ENCODE measurements at regions not wholly inside any gene's neighbourhood (a gene's known extent, or its start where the extent isn't known, plus 50 kb on each side); places are given as distances from the start of the nearest gene placed in this dataset.

DNA sequence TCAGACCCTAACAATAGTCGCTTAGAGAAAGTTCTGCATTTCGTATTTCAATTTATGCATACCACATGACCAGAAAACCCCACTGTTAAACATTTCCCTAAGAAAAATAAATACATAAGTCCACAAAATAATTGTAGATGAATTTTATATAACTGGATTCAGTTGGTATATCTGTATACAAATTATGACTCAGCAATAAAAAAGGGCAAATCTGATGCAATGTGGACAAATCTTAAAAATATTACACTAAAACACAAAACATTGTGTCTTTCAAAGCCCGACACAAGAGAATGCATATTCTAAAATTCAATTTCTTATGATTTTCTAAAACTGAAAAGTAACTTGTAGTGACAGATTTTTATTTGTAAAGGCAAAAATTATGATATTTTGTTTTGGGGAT lies 1005.0 kb downstream of the EFNB2 start:
- no peaks in the 10 kb centered on the region for H3K4me1 ChIP-seq
- no peaks in the 10 kb centered on the region for H3K27me3 ChIP-seq (ENCODE audit: low read depth)
- TF ChIP-seq CTCF (IDR thresholded peaks at IDR 0.05; ENCODE audit: borderline replicate concordance), result no peak
- H3K27ac ChIP-seq (replicated peaks), result no peak overlapping the region
- no peaks in the 10 kb centered on the region for H3K36me3 ChIP-seq
- DNase-seq, result no peak
- intact Hi-C loops (cut with micrococcal nuclease), result no loop called here
- no peak overlapping the region for H3K4me3 ChIP-seq
- no peaks in the 10 kb centered on the region for H3K9me3 ChIP-seq (replicated peaks)

- Histone ChIP-seq H3K4me1 (no peaks in the 10 kb centered on the region), H3K27ac (replicated peaks) (no peak overlapping the region), H3K9me3 (replicated peaks) (no peaks in the 10 kb centered on the region), H3K36me3 (no peaks in the 10 kb centered on the region), H3K27me3 (ENCODE audit: low read depth) (no peaks in the 10 kb centered on the region), H3K4me3 (no peak overlapping the region)
- intact Hi-C loops (cut with micrococcal nuclease), result no loop called here
- DNase-seq, result no peak
- TF ChIP-seq CTCF (IDR thresholded peaks at IDR 0.05; ENCODE audit: borderline replicate concordance), result no peak
Measured at GRCh38 chr13:105527127-105527526, 1008.3 kb downstream of the EFNB2 start.

- no peak for DNase-seq
- Histone ChIP-seq H3K27ac (replicated peaks) (no peak overlapping the region), H3K9me3 (replicated peaks) (peaks cover 5% of the 10 kb centered on the region), H3K4me1 (no peaks in the 10 kb centered on the region), H3K36me3 (no peaks in the 10 kb centered on the region), H3K4me3 (no peak overlapping the region), H3K27me3 (ENCODE audit: low read depth) (no peaks in the 10 kb centered on the region)
- intact Hi-C loops (cut with micrococcal nuclease), result no loop called here
- TF ChIP-seq CTCF (IDR thresholded peaks at IDR 0.05; ENCODE audit: borderline replicate concordance), result no peak
Measured at GRCh38 chr13:105519771-105520170, 1015.7 kb downstream of the EFNB2 start.

DNA sequence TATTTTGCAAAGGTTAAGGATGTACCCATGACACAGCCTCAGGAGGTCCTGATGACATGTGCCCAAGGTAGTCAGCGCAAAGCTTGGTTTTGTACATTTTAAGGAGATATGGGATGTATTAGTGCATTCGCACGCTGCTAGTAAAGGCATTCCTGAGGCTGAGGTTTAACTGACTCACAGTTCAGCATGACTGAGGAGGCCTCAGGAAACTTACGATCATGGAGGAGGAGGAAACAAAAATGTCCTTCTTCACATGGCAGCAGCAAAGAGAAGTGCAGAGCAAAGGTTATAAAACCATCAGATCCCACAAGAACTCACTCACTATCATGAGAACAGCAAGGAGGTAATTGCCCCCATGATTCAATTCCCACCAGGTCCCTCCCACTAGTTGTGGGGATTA lies 1017.4 kb downstream of the EFNB2 start:
- Histone ChIP-seq H3K4me1 (no peaks in the 10 kb centered on the region), H3K9me3 (replicated peaks) (peaks cover 5% of the 10 kb centered on the region), H3K4me3 (no peak overlapping the region), H3K36me3 (no peaks in the 10 kb centered on the region), H3K27ac (replicated peaks) (no peak overlapping the region), H3K27me3 (ENCODE audit: low read depth) (no peaks in the 10 kb centered on the region)
- intact Hi-C loops (cut with micrococcal nuclease), result no loop called here
- no peak for TF ChIP-seq CTCF (IDR thresholded peaks at IDR 0.05; ENCODE audit: borderline replicate concordance)
- DNase-seq, result no peak

GRCh38 chr13:105514401-105514800 lies 1021.1 kb downstream of the EFNB2 start:
- Histone ChIP-seq H3K4me1 (no peaks in the 10 kb centered on the region), H3K36me3 (no peaks in the 10 kb centered on the region), H3K4me3 (no peak overlapping the region), H3K27ac (replicated peaks) (no peak overlapping the region), H3K27me3 (ENCODE audit: low read depth) (no peaks in the 10 kb centered on the region), H3K9me3 (replicated peaks) (peaks cover 5% of the 10 kb centered on the region)
- TF ChIP-seq CTCF (IDR thresholded peaks at IDR 0.05; ENCODE audit: borderline replicate concordance), result no peak
- no peak for DNase-seq
- intact Hi-C loops (cut with micrococcal nuclease), result no loop called here

DNA sequence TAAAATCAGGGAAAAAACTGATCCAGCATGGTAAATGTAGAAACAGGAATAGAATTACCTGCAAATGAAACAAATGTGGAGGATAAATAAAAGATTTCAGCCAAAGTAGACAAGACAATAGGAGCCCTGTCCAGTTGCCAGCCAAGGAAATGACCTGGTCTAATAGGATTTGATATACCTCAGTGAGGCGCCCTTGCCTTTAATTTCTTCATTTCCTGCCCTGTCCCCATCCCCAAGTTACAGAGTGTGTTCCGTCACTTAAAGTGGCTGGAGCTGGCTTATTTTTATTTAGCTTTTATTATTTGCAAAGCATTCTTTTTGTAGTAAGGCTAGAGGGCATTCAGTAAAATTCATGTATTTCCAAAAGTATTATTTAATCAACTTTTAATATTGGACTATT lies 1022.0 kb downstream of the EFNB2 start:
- Histone ChIP-seq H3K27me3 (ENCODE audit: low read depth) (no peaks in the 10 kb centered on the region), H3K9me3 (replicated peaks) (peaks cover 5% of the 10 kb centered on the region), H3K4me3 (no peak overlapping the region), H3K27ac (replicated peaks) (no peak overlapping the region), H3K36me3 (no peaks in the 10 kb centered on the region), H3K4me1 (no peaks in the 10 kb centered on the region)
- intact Hi-C loops (cut with micrococcal nuclease), result no loop called here
- no peak for DNase-seq
- TF ChIP-seq CTCF (IDR thresholded peaks at IDR 0.05; ENCODE audit: borderline replicate concordance), result no peak
